ENCODE measurements at regions not wholly inside any gene's neighbourhood (a gene's known extent, or its start where the extent isn't known, plus 50 kb on each side); places are given as distances from the start of the nearest gene placed in this dataset.

GRCh38 chr18:57991552-57991951, 52.5 kb upstream of the NEDD4L start:
- Mint-ChIP-seq H3K9me3 (no peaks in the 10 kb centered on the region), H3K4me1 (no peaks in the 10 kb centered on the region), H3K27me3 (peaks cover 5 to 8% of the 10 kb centered on the region in 2 donors), H3K27ac (no peak overlapping the region), H3K4me3 (no peak overlapping the region), H3K36me3 (no peaks in the 10 kb centered on the region)
- intact Hi-C loops (cut with micrococcal nuclease): no loop called here
- ChIA-PET POLR2A (ENCODE audit: partially characterized antibody) (no interaction called here), CTCF (ENCODE audit: partially characterized antibody) (no interaction called here)
- H3K36me3 ChIP-seq (ENCODE audit: insufficient read depth, low read length): no peaks in the 10 kb centered on the region
- H3K27ac ChIP-seq (ENCODE audit: low read depth, low read length): no peak overlapping the region
- DNase-seq: no peak
- no peaks in the 10 kb centered on the region for H3K27me3 ChIP-seq (ENCODE audit: insufficient read depth, low read length)
- H3K9me3 ChIP-seq (ENCODE audit: control insufficient read depth in 1 of 2, low read length in 2 of 2): no peaks in the 10 kb centered on the region
- no peak overlapping the region for H3K4me3 ChIP-seq (ENCODE audit: low read length in 2 of 2)
- no peaks in the 10 kb centered on the region for H3K4me1 ChIP-seq (ENCODE audit: insufficient read depth, low read length)

- no peaks in the 10 kb centered on the region for H3K36me3 Mint-ChIP-seq
- H3K4me1 Mint-ChIP-seq: no peaks in the 10 kb centered on the region
- no peak overlapping the region for H3K4me3 Mint-ChIP-seq
- no peak overlapping the region for H3K27ac ChIP-seq (ENCODE audit: low read depth, low read length)
- no peak overlapping the region for H3K27ac Mint-ChIP-seq
- H3K36me3 ChIP-seq (ENCODE audit: insufficient read depth, low read length): no peaks in the 10 kb centered on the region
- no peaks in the 10 kb centered on the region for H3K4me1 ChIP-seq (ENCODE audit: insufficient read depth, low read length)
- ChIA-PET CTCF (ENCODE audit: partially characterized antibody) (no interaction called here), POLR2A (ENCODE audit: partially characterized antibody) (no interaction called here)
- H3K27me3 ChIP-seq (ENCODE audit: insufficient read depth, low read length): no peaks in the 10 kb centered on the region
- no peaks in the 10 kb centered on the region for H3K9me3 Mint-ChIP-seq
- peaks cover 3 to 5% of the 10 kb centered on the region in 2 donors for H3K27me3 Mint-ChIP-seq
- H3K4me3 ChIP-seq (ENCODE audit: low read length in 2 of 2): no peak overlapping the region
- no peaks in the 10 kb centered on the region for H3K9me3 ChIP-seq (ENCODE audit: control insufficient read depth in 1 of 2, low read length in 2 of 2)
- intact Hi-C loops (cut with micrococcal nuclease): no loop called here
- no peak for DNase-seq
These were observed 54.5 kb upstream of the NEDD4L start for GRCh38 chr18:57989536-57989935.

- DNase-seq: no peak
- intact Hi-C loops (cut with micrococcal nuclease): no loop called here
- POLR2A ChIA-PET (ENCODE audit: partially characterized antibody): no interaction called here
- H3K36me3 Mint-ChIP-seq: no peaks in the 10 kb centered on the region
- no peaks in the 10 kb centered on the region for H3K9me3 ChIP-seq (ENCODE audit: control insufficient read depth in 1 of 2, low read length in 2 of 2)
- H3K4me3 Mint-ChIP-seq: no peak overlapping the region
- H3K27me3 ChIP-seq (ENCODE audit: insufficient read depth, low read length): no peaks in the 10 kb centered on the region
- H3K4me1 Mint-ChIP-seq: peaks cover 0 to 2% (median under 1%) of the 10 kb centered on the region in 4 donors
- no peak overlapping the region for H3K27ac ChIP-seq (ENCODE audit: low read depth, low read length)
- no peak overlapping the region for H3K27ac Mint-ChIP-seq
- no peak overlapping the region for H3K4me3 ChIP-seq (ENCODE audit: low read length in 2 of 2)
- peaks cover 0 to 1% (median 0%) of the 10 kb centered on the region in 8 donors for H3K9me3 Mint-ChIP-seq
- peaks cover 3% of the 10 kb centered on the region in 2 donors for H3K27me3 Mint-ChIP-seq
- no peaks in the 10 kb centered on the region for H3K4me1 ChIP-seq (ENCODE audit: insufficient read depth, low read length)
- CTCF ChIA-PET (ENCODE audit: partially characterized antibody): no interaction called here
- H3K36me3 ChIP-seq (ENCODE audit: insufficient read depth, low read length): no peaks in the 10 kb centered on the region
These were observed 59.4 kb upstream of the NEDD4L start for GRCh38 chr18:57984490-57985115.

DNA sequence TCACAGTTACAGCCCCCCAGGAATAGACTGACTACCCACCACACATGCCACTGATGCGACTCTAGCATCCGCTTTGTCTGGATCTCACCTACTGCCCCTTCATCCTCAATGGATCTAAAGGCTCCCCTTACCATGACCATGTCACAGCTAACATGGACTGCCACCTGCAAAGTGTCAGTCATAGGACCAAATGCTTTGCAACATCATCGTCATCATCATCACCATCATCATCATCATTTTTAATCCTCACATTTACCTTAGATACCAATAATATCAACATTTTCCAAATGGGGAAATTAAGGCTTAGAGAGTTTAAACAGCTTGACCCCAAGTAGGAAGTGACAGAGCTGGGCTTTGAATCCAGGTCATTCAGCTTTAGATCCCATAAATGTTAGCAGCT, 60.1 kb upstream of the NEDD4L start:
- ChIA-PET CTCF (ENCODE audit: partially characterized antibody) (no interaction called here), POLR2A (ENCODE audit: partially characterized antibody) (no interaction called here)
- H3K27me3 ChIP-seq (ENCODE audit: insufficient read depth, low read length): no peaks in the 10 kb centered on the region
- DNase-seq: no peak
- peaks cover 0 to 2% (median under 1%) of the 10 kb centered on the region in 4 donors for H3K4me1 Mint-ChIP-seq
- no peaks in the 10 kb centered on the region for H3K36me3 ChIP-seq (ENCODE audit: insufficient read depth, low read length)
- H3K4me1 ChIP-seq (ENCODE audit: insufficient read depth, low read length): no peaks in the 10 kb centered on the region
- H3K9me3 ChIP-seq (ENCODE audit: control insufficient read depth in 1 of 2, low read length in 2 of 2): no peaks in the 10 kb centered on the region
- intact Hi-C loops (cut with micrococcal nuclease): no loop called here
- H3K27me3 Mint-ChIP-seq: peaks cover 3% of the 10 kb centered on the region in 2 donors
- H3K4me3 ChIP-seq (ENCODE audit: low read length in 2 of 2): no peak overlapping the region
- H3K36me3 Mint-ChIP-seq: no peaks in the 10 kb centered on the region
- peaks cover 0 to 1% (median 0%) of the 10 kb centered on the region in 8 donors for H3K9me3 Mint-ChIP-seq
- H3K27ac ChIP-seq (ENCODE audit: low read depth, low read length): no peak overlapping the region
- no peak overlapping the region for H3K27ac Mint-ChIP-seq
- H3K4me3 Mint-ChIP-seq: no peak overlapping the region

GRCh38 chr18:57983472-57983871, 60.6 kb upstream of the NEDD4L start:
- H3K4me1 Mint-ChIP-seq: peaks cover 0 to 2% (median under 1%) of the 10 kb centered on the region in 4 donors
- H3K9me3 Mint-ChIP-seq: peaks cover 0 to 1% (median 0%) of the 10 kb centered on the region in 8 donors
- H3K4me3 ChIP-seq (ENCODE audit: low read length in 2 of 2): no peak overlapping the region
- ChIA-PET CTCF (ENCODE audit: partially characterized antibody) (no interaction called here), POLR2A (ENCODE audit: partially characterized antibody) (no interaction called here)
- no peak for DNase-seq
- H3K27me3 Mint-ChIP-seq: peaks cover 3% of the 10 kb centered on the region in 2 donors
- no peaks in the 10 kb centered on the region for H3K4me1 ChIP-seq (ENCODE audit: insufficient read depth, low read length)
- no peak overlapping the region for H3K4me3 Mint-ChIP-seq
- H3K27ac Mint-ChIP-seq: no peak overlapping the region
- no peaks in the 10 kb centered on the region for H3K36me3 Mint-ChIP-seq
- no peaks in the 10 kb centered on the region for H3K9me3 ChIP-seq (ENCODE audit: control insufficient read depth in 1 of 2, low read length in 2 of 2)
- H3K27me3 ChIP-seq (ENCODE audit: insufficient read depth, low read length): no peaks in the 10 kb centered on the region
- intact Hi-C loops (cut with micrococcal nuclease): no loop called here
- no peaks in the 10 kb centered on the region for H3K36me3 ChIP-seq (ENCODE audit: insufficient read depth, low read length)
- H3K27ac ChIP-seq (ENCODE audit: low read depth, low read length): no peak overlapping the region

DNA sequence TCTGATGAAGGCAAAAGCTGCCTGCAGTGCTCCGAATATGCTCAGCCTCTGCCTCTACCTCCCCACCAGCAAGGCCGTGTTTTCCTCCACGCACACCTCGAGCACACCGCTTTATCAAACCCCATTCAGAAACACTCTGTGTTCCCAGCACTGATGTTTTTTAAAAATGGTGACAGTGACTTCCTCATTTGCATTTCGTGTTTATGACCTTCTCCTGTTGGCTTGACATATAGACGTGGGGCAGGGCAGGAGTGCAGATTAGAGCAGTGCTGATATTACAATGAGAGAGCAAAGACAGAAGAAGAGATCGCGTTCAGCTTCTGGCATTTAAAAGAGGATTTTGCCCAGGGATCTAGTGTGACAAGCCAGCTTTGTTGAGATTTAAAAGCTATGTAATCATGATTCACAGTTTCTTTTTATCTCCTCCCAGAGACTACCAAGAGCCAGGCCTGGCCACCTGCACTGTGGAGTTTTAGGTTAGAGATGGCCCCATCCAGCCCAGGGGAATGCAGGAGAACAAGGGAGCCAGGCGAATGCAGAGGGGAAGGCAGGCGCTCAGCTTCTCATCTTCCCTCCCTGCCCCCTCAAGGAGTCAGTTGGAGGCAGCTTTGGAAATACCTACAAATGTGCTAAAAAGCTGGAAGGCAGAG, 61.5 kb upstream of the NEDD4L start:
- Histone ChIP-seq H3K36me3 (ENCODE audit: insufficient read depth, low read length) (no peaks in the 10 kb centered on the region), H3K27me3 (ENCODE audit: insufficient read depth, low read length) (no peaks in the 10 kb centered on the region), H3K9me3 (ENCODE audit: control insufficient read depth in 1 of 2, low read length in 2 of 2) (no peaks in the 10 kb centered on the region), H3K4me3 (ENCODE audit: low read length in 2 of 2) (no peak overlapping the region), H3K4me1 (ENCODE audit: insufficient read depth, low read length) (no peaks in the 10 kb centered on the region), H3K27ac (ENCODE audit: low read depth, low read length) (no peak overlapping the region)
- ChIA-PET CTCF (ENCODE audit: partially characterized antibody) (no interaction called here), POLR2A (ENCODE audit: partially characterized antibody) (no interaction called here)
- peaks cover 0 to 2% (median under 1%) of the 10 kb centered on the region in 4 donors for H3K4me1 Mint-ChIP-seq
- DNase-seq: no peak
- no peaks in the 10 kb centered on the region for H3K36me3 Mint-ChIP-seq
- no peak overlapping the region for H3K27ac Mint-ChIP-seq
- H3K4me3 Mint-ChIP-seq: no peak overlapping the region
- H3K9me3 Mint-ChIP-seq: peaks cover 0 to 1% (median 0%) of the 10 kb centered on the region in 8 donors
- peaks cover 3 to 5% of the 10 kb centered on the region in 2 donors for H3K27me3 Mint-ChIP-seq
- intact Hi-C loops (cut with micrococcal nuclease): no loop called here

DNA sequence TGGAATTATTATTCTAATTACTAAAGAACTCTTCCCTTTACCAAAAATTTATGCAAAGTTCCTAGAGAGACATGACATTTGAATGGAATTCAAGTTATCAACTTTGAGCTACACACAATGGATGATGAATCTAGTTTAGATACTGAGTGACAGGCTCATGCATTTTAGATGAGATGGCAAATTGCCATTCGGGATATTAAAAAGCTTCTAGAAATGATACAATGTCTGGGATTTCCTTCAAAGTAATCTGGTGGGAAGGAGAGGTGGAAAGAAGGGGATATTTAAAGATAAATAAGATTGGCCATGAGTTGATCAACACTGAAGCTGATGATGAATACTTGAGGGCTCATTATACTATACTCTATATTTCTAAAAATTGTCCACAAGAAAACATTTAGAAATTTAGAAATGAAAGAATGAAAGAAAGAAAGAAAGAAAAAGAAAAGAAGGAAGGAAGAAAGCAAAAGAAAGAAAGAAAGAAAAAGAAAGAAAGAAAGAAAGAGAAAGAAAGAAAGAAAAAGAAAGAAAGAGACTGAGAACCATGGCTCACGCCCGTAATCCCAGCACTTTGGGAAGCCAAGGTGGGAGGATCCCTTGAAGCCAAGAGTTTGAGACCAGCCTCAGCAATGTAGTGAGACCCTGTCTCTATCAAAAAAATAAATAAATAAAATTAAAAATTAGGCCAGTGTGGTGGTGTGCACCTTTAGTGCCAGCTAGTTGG, 62.6 kb upstream of the NEDD4L start:
- intact Hi-C loops (cut with micrococcal nuclease): no loop called here
- no peak overlapping the region for H3K27ac Mint-ChIP-seq
- H3K4me1 Mint-ChIP-seq: peaks cover 0 to 2% (median under 1%) of the 10 kb centered on the region in 4 donors
- Histone ChIP-seq H3K36me3 (ENCODE audit: insufficient read depth, low read length) (no peaks in the 10 kb centered on the region), H3K9me3 (ENCODE audit: control insufficient read depth in 1 of 2, low read length in 2 of 2) (no peaks in the 10 kb centered on the region), H3K27ac (ENCODE audit: low read depth, low read length) (no peak overlapping the region), H3K27me3 (ENCODE audit: insufficient read depth, low read length) (no peaks in the 10 kb centered on the region), H3K4me1 (ENCODE audit: insufficient read depth, low read length) (no peaks in the 10 kb centered on the region), H3K4me3 (ENCODE audit: low read length in 2 of 2) (no peak overlapping the region)
- H3K9me3 Mint-ChIP-seq: peaks cover 0 to 1% (median 0%) of the 10 kb centered on the region in 8 donors
- no peaks in the 10 kb centered on the region for H3K36me3 Mint-ChIP-seq
- ChIA-PET CTCF (ENCODE audit: partially characterized antibody) (no interaction called here), POLR2A (ENCODE audit: partially characterized antibody) (no interaction called here)
- DNase-seq: no peak
- H3K4me3 Mint-ChIP-seq: no peak overlapping the region
- H3K27me3 Mint-ChIP-seq: peaks cover 3 to 6% of the 10 kb centered on the region in 2 donors
